ENCODE measurements at regions not wholly inside any gene's neighbourhood (a gene's known extent, or its start where the extent isn't known, plus 50 kb on each side); places are given as distances from the start of the nearest gene placed in this dataset.
"Not testable (repeated sequence)": the region's sequence is repeated elsewhere in the genome, so short reads cannot be mapped to it uniquely, and the experiment has no call there.

- Histone ChIP-seq H3K4me1 (ENCODE audit: control insufficient read depth, insufficient read depth, low read length) (peaks cover 2% of the 10 kb centered on the region; the same call in 1 of the 2 replicates), H3K27me3 (ENCODE audit: control insufficient read depth, insufficient read depth, low read length) (no peaks in the 10 kb centered on the region), H3K9me3 (ENCODE audit: control insufficient read depth, insufficient read depth, low read depth, low read length) (no peaks in the 10 kb centered on the region), H3K4me3 (ENCODE audit: low read depth in 2 of 2, low read length in 2 of 2) (no peak overlapping the region), H3K36me3 (ENCODE audit: control insufficient read depth, insufficient read depth, low read length) (no peaks in the 10 kb centered on the region), H3K27ac (ENCODE audit: low read length) (no peak overlapping the region)
- TF ChIP-seq TCF7L2 (IDR thresholded peaks at IDR 0.05; ENCODE audit: low read depth, low read length) (no peak), POLR2AphosphoS5 (IDR thresholded peaks at IDR 0.05; ENCODE audit: low read depth, low read length) (no peak), CTCF (IDR thresholded peaks at IDR 0.05) (no peak)
- in situ Hi-C loops (cut with HindIII; ENCODE audit: low pct_unique_long_range_greater_than_20kb, low sequenced_read_pairs), result no loop called here
- no peak for ATAC-seq
- ChIA-PET CTCF (no interaction called here), POLR2A (no interaction called here)
- intact Hi-C loops (cut with micrococcal nuclease; ENCODE audit: unreplicated experiment), result loop anchor here (10.0 kb wide), 1 partner anchor 105 kb away; no protein-coding TSS in a partner anchor
- BruUV-seq (replicated peaks), result no TSS peak
- DNase-seq (ENCODE audit: low read depth, low spot score), result no peak
Measured at GRCh38 chr1:244329591-244330317, 122.0 kb downstream of the ADSS2 start.

GRCh38 chr1:244330318-244330625, 121.4 kb downstream of the ADSS2 start:
- intact Hi-C loops (cut with micrococcal nuclease; ENCODE audit: unreplicated experiment) (no loop called here), in situ Hi-C loops (cut with HindIII; ENCODE audit: low pct_unique_long_range_greater_than_20kb, low sequenced_read_pairs) (no loop called here)
- Histone ChIP-seq H3K4me3 (ENCODE audit: low read depth in 2 of 2, low read length in 2 of 2) (no peak overlapping the region), H3K36me3 (ENCODE audit: control insufficient read depth, insufficient read depth, low read length) (no peaks in the 10 kb centered on the region), H3K27me3 (ENCODE audit: control insufficient read depth, insufficient read depth, low read length) (no peaks in the 10 kb centered on the region), H3K27ac (ENCODE audit: low read length) (no peak overlapping the region), H3K9me3 (ENCODE audit: control insufficient read depth, insufficient read depth, low read depth, low read length) (no peaks in the 10 kb centered on the region), H3K4me1 (ENCODE audit: control insufficient read depth, insufficient read depth, low read length) (peaks cover 2% of the 10 kb centered on the region; the same call in 1 of the 2 replicates)
- no peak for TF ChIP-seq CTCF (IDR thresholded peaks at IDR 0.05)
- TF ChIP-seq TCF7L2 (IDR thresholded peaks at IDR 0.05; ENCODE audit: low read depth, low read length), result no peak
- no peak for TF ChIP-seq REST (IDR thresholded peaks at IDR 0.05; ENCODE audit: insufficient read depth in 1 of 2, low read depth in 2 of 2, low read length in 1 of 2)
- TF ChIP-seq POLR2AphosphoS5 (IDR thresholded peaks at IDR 0.05; ENCODE audit: low read depth, low read length), result no peak
- no peak for TF ChIP-seq SIN3A (IDR thresholded peaks at IDR 0.05; ENCODE audit: borderline replicate concordance, insufficient read depth, low read depth, low read length)
- ChIA-PET POLR2A (no interaction called here), CTCF (no interaction called here)
- ATAC-seq, result no peak
- BruUV-seq (replicated peaks), result no TSS peak
- no peak for DNase-seq (ENCODE audit: low read depth, low spot score)

- BruUV-seq (replicated peaks); H3K4me1 ChIP-seq (ENCODE audit: control insufficient read depth, insufficient read depth, low read length); CTCF ChIA-PET; in situ Hi-C loops (cut with HindIII; ENCODE audit: low pct_unique_long_range_greater_than_20kb, low sequenced_read_pairs); intact Hi-C loops (cut with micrococcal nuclease; ENCODE audit: unreplicated experiment); H3K4me3 ChIP-seq (ENCODE audit: low read depth in 2 of 2, low read length in 2 of 2); H3K9me3 ChIP-seq (ENCODE audit: control insufficient read depth, insufficient read depth, low read depth, low read length); DNase-seq (ENCODE audit: low read depth, low spot score); H3K27me3 ChIP-seq (ENCODE audit: control insufficient read depth, insufficient read depth, low read length); H3K27ac ChIP-seq (ENCODE audit: low read length); H3K36me3 ChIP-seq (ENCODE audit: control insufficient read depth, insufficient read depth, low read length); ATAC-seq: not testable (repeated sequence)
- POLR2A ChIA-PET, result interaction anchor here (0.7 kb wide), 1 partner anchor 868 kb away, joined by 9 read pairs; no protein-coding TSS in a partner anchor
Measured at GRCh38 chr1:244332761-244333160, 118.9 kb downstream of the ADSS2 start.

- H3K27me3 ChIP-seq (ENCODE audit: control insufficient read depth, insufficient read depth, low read length); H3K9me3 ChIP-seq (ENCODE audit: control insufficient read depth, insufficient read depth, low read depth, low read length); H3K36me3 ChIP-seq (ENCODE audit: control insufficient read depth, insufficient read depth, low read length); CTCF ChIA-PET; H3K4me1 ChIP-seq (ENCODE audit: control insufficient read depth, insufficient read depth, low read length); DNase-seq (ENCODE audit: low read depth, low spot score); POLR2A ChIA-PET; H3K4me3 ChIP-seq (ENCODE audit: low read depth in 2 of 2, low read length in 2 of 2); H3K27ac ChIP-seq (ENCODE audit: low read length); intact Hi-C loops (cut with micrococcal nuclease; ENCODE audit: unreplicated experiment); BruUV-seq (replicated peaks); ATAC-seq; in situ Hi-C loops (cut with HindIII; ENCODE audit: low pct_unique_long_range_greater_than_20kb, low sequenced_read_pairs): not testable (repeated sequence)
Measured at GRCh38 chr1:244334315-244334714, 117.4 kb downstream of the ADSS2 start.

Measured in Panc1 (cell line).